ENCODE measurements at regions not wholly inside any gene's neighbourhood (a gene's known extent, or its start where the extent isn't known, plus 50 kb on each side); places are given as distances from the start of the nearest gene placed in this dataset.

DNA sequence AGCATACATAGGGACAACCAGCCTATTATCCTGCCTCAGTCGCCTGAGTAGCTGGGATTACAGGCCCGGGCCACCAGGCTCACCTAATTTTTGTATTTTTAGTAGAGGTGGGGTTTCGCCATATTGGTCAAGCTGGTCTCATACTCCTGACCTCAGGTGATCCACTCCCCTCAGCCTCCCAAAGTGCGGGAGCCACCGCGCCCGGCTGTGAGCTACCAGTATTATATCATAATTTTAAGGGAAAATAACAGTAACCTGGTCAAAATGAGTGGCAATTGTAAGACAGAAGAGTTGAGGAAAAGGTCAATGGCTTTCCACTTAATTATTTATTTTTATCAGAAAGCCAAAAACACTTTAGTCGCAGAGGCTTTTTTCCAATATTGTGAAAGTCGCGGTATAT lies 652.6 kb upstream of the BCHE start:
- no peaks in the 10 kb centered on the region for H3K36me3 ChIP-seq (replicated peaks in 1 of 2; ENCODE audit: control insufficient read depth in 1 of 2, insufficient read depth in 2 of 2, low read length in 2 of 2)
- no peaks in the 10 kb centered on the region for H3K4me1 ChIP-seq (ENCODE audit: control insufficient read depth in 1 of 2, insufficient read depth in 2 of 2, low read length in 2 of 2)
- no peaks in the 10 kb centered on the region for H3K4me1 Mint-ChIP-seq
- H3K36me3 Mint-ChIP-seq = no peaks in the 10 kb centered on the region
- H3K27me3 ChIP-seq (ENCODE audit: control insufficient read depth in 2 of 2, insufficient read depth in 2 of 2, low read length in 2 of 2) = no peaks in the 10 kb centered on the region
- intact Hi-C loops (cut with micrococcal nuclease) = no loop called here
- no peak overlapping the region for H3K4me3 ChIP-seq (replicated peaks in 1 of 3; ENCODE audit: low read depth in 2 of 3, low read length in 3 of 3)
- H3K79me2 ChIP-seq (ENCODE audit: insufficient read depth, low read length) = no peaks in the 10 kb centered on the region
- peaks cover 0 to 14% of the 10 kb centered on the region in 2 donors for H3K9me3 ChIP-seq (replicated peaks in 1 of 2; ENCODE audit: control insufficient read depth in 1 of 2, insufficient read depth in 1 of 2, low read length in 2 of 2)
- H2AFZ ChIP-seq (ENCODE audit: insufficient read depth, low read depth, low read length, poor library complexity, severe bottlenecking) = no peak overlapping the region
- no peak for DNase-seq
- H3K4me2 ChIP-seq (replicated peaks; ENCODE audit: extremely low read depth, low read length, poor library complexity, severe bottlenecking) = no peak overlapping the region
- H3K27ac ChIP-seq (ENCODE audit: low read depth in 1 of 2, low read length in 2 of 2) = no peak overlapping the region
- H3K9me3 Mint-ChIP-seq = peaks cover 0 to 8% (median 1%) of the 10 kb centered on the region in 7 donors
- no peaks in the 10 kb centered on the region for H4K20me1 ChIP-seq (ENCODE audit: insufficient read depth, low read length)
- WGBS (ENCODE audit: insufficient coverage) = no CpG with 5 or more reads among the region's 10 CpGs
- TF ChIP-seq, protein P1, sequence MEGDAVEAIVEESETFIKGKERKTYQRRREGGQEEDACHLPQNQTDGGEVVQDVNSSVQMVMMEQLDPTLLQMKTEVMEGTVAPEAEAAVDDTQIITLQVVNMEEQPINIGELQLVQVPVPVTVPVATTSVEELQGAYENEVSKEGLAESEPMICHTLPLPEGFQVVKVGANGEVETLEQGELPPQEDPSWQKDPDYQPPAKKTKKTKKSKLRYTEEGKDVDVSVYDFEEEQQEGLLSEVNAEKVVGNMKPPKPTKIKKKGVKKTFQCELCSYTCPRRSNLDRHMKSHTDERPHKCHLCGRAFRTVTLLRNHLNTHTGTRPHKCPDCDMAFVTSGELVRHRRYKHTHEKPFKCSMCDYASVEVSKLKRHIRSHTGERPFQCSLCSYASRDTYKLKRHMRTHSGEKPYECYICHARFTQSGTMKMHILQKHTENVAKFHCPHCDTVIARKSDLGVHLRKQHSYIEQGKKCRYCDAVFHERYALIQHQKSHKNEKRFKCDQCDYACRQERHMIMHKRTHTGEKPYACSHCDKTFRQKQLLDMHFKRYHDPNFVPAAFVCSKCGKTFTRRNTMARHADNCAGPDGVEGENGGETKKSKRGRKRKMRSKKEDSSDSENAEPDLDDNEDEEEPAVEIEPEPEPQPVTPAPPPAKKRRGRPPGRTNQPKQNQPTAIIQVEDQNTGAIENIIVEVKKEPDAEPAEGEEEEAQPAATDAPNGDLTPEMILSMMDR (IDR thresholded peaks at IDR 0.05) = no peak
- H3K27ac Mint-ChIP-seq = no peak overlapping the region
- H3K4me3 Mint-ChIP-seq = no peak overlapping the region
- H3K27me3 Mint-ChIP-seq (ENCODE audit: low read depth in 3 of 3) = no peaks in the 10 kb centered on the region
- no peak overlapping the region for H3K9ac ChIP-seq (ENCODE audit: insufficient read depth, low read length, poor library complexity, severe bottlenecking)

DNA sequence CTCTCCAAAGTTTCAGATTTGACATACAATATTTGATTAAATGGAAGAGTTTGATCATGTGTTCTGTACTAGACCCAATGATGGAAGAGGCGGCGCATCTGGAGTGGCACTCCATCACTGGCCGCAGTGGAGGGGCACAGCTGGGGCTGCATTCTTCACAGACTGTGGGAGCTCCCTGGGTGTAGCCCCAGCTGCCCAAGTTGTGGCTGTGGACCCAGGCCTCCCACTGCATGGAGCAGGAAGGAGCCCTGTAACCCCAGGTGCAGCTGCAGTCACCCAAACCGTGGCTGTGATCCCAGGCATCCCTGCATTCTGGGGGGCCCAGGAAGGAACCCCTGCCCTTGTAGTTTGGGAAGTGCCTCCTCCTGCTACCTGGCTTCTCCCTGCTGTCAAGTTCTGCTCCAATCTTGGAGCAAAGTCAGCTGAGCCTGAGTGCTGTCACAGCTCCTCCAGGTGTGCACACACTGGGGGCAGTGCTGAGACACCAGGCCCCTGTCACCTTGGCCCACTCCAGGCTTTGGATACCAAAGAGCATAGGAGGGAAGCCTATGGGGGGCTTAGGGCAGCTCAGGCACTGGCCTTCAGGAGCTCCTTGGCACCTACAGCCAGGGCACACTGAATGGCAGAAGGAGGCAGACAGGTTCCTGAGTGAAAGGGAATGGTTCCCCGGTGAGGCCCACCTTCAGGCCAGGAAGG lies 651.9 kb upstream of the BCHE start:
- Mint-ChIP-seq H3K9me3 (peaks cover 0 to 8% (median 1%) of the 10 kb centered on the region in 7 donors), H3K27me3 (ENCODE audit: low read depth in 3 of 3) (no peaks in the 10 kb centered on the region), H3K4me1 (no peaks in the 10 kb centered on the region), H3K27ac (no peak overlapping the region), H3K4me3 (no peak overlapping the region), H3K36me3 (no peaks in the 10 kb centered on the region)
- H3K9me3 ChIP-seq (replicated peaks in 1 of 2; ENCODE audit: control insufficient read depth in 1 of 2, insufficient read depth in 1 of 2, low read length in 2 of 2) = peaks cover 0 to 14% of the 10 kb centered on the region in 2 donors
- TF ChIP-seq, protein P1 (IDR thresholded peaks at IDR 0.05) = no peak
- no peak for DNase-seq
- WGBS (ENCODE audit: insufficient coverage) = 98% methylated on average over 5 of the region's 5 CpGs
- no peak overlapping the region for H3K27ac ChIP-seq (ENCODE audit: low read depth in 1 of 2, low read length in 2 of 2)
- H4K20me1 ChIP-seq (ENCODE audit: insufficient read depth, low read length) = no peaks in the 10 kb centered on the region
- no peaks in the 10 kb centered on the region for H3K79me2 ChIP-seq (ENCODE audit: insufficient read depth, low read length)
- intact Hi-C loops (cut with micrococcal nuclease) = no loop called here
- no peak overlapping the region for H2AFZ ChIP-seq (ENCODE audit: insufficient read depth, low read depth, low read length, poor library complexity, severe bottlenecking)
- H3K9ac ChIP-seq (ENCODE audit: insufficient read depth, low read length, poor library complexity, severe bottlenecking) = no peak overlapping the region
- no peaks in the 10 kb centered on the region for H3K4me1 ChIP-seq (ENCODE audit: control insufficient read depth in 1 of 2, insufficient read depth in 2 of 2, low read length in 2 of 2)
- no peak overlapping the region for H3K4me2 ChIP-seq (replicated peaks; ENCODE audit: extremely low read depth, low read length, poor library complexity, severe bottlenecking)
- no peak overlapping the region for H3K4me3 ChIP-seq (replicated peaks in 1 of 3; ENCODE audit: low read depth in 2 of 3, low read length in 3 of 3)
- H3K27me3 ChIP-seq (ENCODE audit: control insufficient read depth in 2 of 2, insufficient read depth in 2 of 2, low read length in 2 of 2) = no peaks in the 10 kb centered on the region
- no peaks in the 10 kb centered on the region for H3K36me3 ChIP-seq (replicated peaks in 1 of 2; ENCODE audit: control insufficient read depth in 1 of 2, insufficient read depth in 2 of 2, low read length in 2 of 2)

Measured in CD14-positive monocyte (primary cell).